GM10266 (cell line): ENCODE measurements at regions not wholly inside any gene's neighbourhood (a gene's known extent, or its start where the extent isn't known, plus 50 kb on each side); places are given as distances from the start of the nearest gene placed in this dataset.

ENCODE experiments used
- DNase-seq: peaks from one replicate; pipeline ENCODE4 v3.0.0; 2012; ENCODE audit errors: extremely low spot score
- CTCF ChIP-seq: IDR thresholded peaks from 2 replicates; pipeline ENCODE4 v1.5.1; 2012; ENCODE audit warnings: mild to moderate bottlenecking, low read depth; ENCODE audit not compliant: control insufficient read depth, insufficient read depth; ENCODE audit errors: missing control alignments

GRCh38 chr7:47147213-47147631, 434.7 kb downstream of the TNS3 start:
- no peak for TF ChIP-seq CTCF

GRCh38 chr7:47145982-47146381, 435.9 kb downstream of the TNS3 start:
- no peak for TF ChIP-seq CTCF
- DNase-seq: no peak

More at GRCh38 chr7:47147213-47147631, 434.7 kb downstream of the TNS3 start:
- no peak for DNase-seq

- no peak for TF ChIP-seq CTCF
- DNase-seq: no peak
Measured at GRCh38 chr7:47145186-47145725, 436.7 kb downstream of the TNS3 start.

GRCh38 chr7:47143339-47143738, 438.6 kb downstream of the TNS3 start:
- no peak for DNase-seq
- TF ChIP-seq CTCF: no peak

GRCh38 chr7:47142867-47143175, 439.1 kb downstream of the TNS3 start:
- no peak for DNase-seq
- no peak for TF ChIP-seq CTCF

- TF ChIP-seq CTCF: no peak
Measured at GRCh38 chr7:47142169-47142866, 439.6 kb downstream of the TNS3 start.

GRCh38 chr7:47132471-47132870, 449.4 kb downstream of the TNS3 start:
- TF ChIP-seq CTCF: no peak
- no peak for DNase-seq

More at GRCh38 chr7:47142169-47142866, 439.6 kb downstream of the TNS3 start:
- no peak for DNase-seq
